Activated B cell treated with CpG ODN at 0.5 μM for 24 hours (primary cell): ENCODE measurements at regions not wholly inside any gene's neighbourhood (a gene's known extent, or its start where the extent isn't known, plus 50 kb on each side); places are given as distances from the start of the nearest gene placed in this dataset.

Experiments used
- ATAC-seq: fragments of 200-7000 bp; cut with Tn5 transposase; one replicate; pipeline ENCODE4 v1.10.0; 2021; ENCODE audit warnings: low read depth, mild to moderate bottlenecking, moderate library complexity
- CTCF ChIA-PET: fragments of 350-600 bp; sonication (Branson Sonifier 250); formaldehyde crosslinking; loops from one replicate; lab custom pipeline; 2021; ENCODE audit warnings: antibody characterized with exemption; lab: Charles Lee
- POLR2A ChIA-PET: fragments of 350-600 bp; sonication (Branson Sonifier 250); formaldehyde crosslinking; loops from one replicate; lab custom pipeline; 2021; ENCODE audit warnings: antibody characterized with exemption; lab: Charles Lee
- DNase-seq: peaks from one replicate; pipeline ENCODE4 v3.0.0; 2022
- H3K27ac Mint-ChIP-seq: one replicate; pipeline ENCODE4 v1.8.0; 2020; ENCODE audit warnings: mixed read lengths
- H3K27me3 Mint-ChIP-seq: one replicate; pipeline ENCODE4 v1.8.0; 2021; ENCODE audit warnings: mixed read lengths
- H3K36me3 Mint-ChIP-seq: one replicate; pipeline ENCODE4 v1.8.0; 2021; ENCODE audit warnings: low read depth, mixed read lengths
- H3K4me1 Mint-ChIP-seq: one replicate; pipeline ENCODE4 v1.8.0; 2021; ENCODE audit warnings: mixed read lengths
- H3K4me3 Mint-ChIP-seq: one replicate; pipeline ENCODE4 v1.8.0; 2020; ENCODE audit warnings: mild to moderate bottlenecking, mixed read lengths
- H3K9me3 Mint-ChIP-seq: one replicate; pipeline ENCODE4 v1.8.0; 2020; ENCODE audit warnings: mixed read lengths
- CTCF ChIP-seq: fragments of 200-600 bp; IDR thresholded peaks from one replicate; pipeline ENCODE4 v1.8.0; 2022; ENCODE audit warnings: antibody characterized with exemption, mild to moderate bottlenecking
- intact Hi-C: fragments of 100-400 bp; cut with micrococcal nuclease; formaldehyde crosslinking; loops from one replicate; pipeline ENCODE4 v1.15.1; 2024

DNA sequence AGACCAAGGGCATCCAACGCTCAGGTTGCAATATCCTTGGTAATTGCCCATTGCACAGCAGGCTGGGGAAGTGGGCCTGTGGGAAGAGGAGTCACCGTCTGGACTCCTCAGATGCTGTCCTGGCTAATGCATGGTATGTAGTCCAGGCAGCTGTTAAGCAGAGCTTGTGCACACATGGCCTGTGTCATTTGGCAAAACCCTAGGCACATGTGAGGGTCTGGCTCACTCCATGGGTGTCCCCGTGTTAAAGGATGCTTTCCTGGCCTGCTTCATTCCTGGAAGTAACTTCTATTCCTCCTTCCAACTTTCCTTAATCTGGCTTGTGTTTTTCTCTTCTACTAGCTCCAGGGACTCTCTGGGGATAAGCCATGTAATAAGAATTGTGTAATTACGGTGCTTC lies 378.0 kb upstream of the CA10 start:
- ChIA-PET CTCF (no interaction called here), POLR2A (no interaction called here)
- no peaks in the 10 kb centered on the region for H3K4me1 Mint-ChIP-seq
- intact Hi-C loops = no loop called here
- ATAC-seq (no peak), DNase-seq (no peak)
- H3K4me3 Mint-ChIP-seq = no peak overlapping the region
- peaks cover 4% of the 10 kb centered on the region for H3K9me3 Mint-ChIP-seq
- no peaks in the 10 kb centered on the region for H3K27me3 Mint-ChIP-seq
- no peak for TF ChIP-seq CTCF
- no peak overlapping the region for H3K27ac Mint-ChIP-seq
- H3K36me3 Mint-ChIP-seq = no peaks in the 10 kb centered on the region

DNA sequence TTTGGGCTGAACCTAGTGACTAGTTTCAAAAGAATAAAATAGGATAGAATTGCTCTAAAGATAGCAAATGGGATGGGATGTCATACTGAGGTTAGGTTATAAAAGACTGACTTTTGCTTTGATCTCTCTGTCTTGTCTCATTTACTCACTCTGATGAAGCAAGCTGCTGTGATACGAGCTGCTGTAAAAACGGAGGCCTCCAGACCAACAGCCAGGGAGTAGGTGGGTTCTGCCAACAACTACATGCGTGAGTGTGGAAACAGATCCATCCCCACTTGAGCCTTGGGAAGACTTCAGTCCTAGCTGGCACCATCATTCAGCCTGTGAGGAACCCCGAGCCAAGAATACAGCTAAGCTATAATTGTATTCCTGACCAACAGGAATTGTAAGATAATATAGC lies 373.9 kb upstream of the CA10 start:
- no peak for ATAC-seq
- no peak for DNase-seq
- H3K4me3 Mint-ChIP-seq = no peak overlapping the region
- no peaks in the 10 kb centered on the region for H3K36me3 Mint-ChIP-seq
- no peaks in the 10 kb centered on the region for H3K4me1 Mint-ChIP-seq
- intact Hi-C loops = no loop called here
- H3K27ac Mint-ChIP-seq = no peak overlapping the region
- no peak for TF ChIP-seq CTCF
- peaks cover 4% of the 10 kb centered on the region for H3K9me3 Mint-ChIP-seq
- ChIA-PET CTCF (no interaction called here), POLR2A (no interaction called here)
- no peaks in the 10 kb centered on the region for H3K27me3 Mint-ChIP-seq

DNA sequence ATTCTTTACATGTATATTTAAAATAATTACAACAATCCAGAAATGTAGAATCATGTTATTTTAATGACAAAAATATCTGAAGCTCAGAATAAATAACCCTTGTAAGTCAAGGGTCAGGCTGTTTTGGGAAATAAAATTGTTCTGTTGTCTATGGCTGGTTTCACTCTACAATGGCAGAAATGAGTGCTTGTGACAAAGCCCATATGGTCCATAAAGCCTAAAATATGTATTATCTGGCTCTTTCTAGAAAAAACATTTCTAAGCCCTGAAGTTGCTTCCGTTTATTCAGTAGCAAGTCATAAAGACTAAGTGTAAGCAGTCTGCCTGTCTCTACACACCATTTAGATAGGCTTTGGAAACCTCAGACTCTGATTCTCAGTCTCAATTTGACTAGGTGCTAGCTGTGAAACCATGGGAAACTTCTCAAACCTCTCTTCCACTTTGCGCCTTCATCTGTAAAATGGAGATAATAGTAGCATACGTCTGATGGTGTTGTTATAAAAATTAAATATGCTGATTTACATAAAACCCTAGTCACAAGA lies 365.7 kb upstream of the CA10 start:
- ATAC-seq = no peak
- Mint-ChIP-seq H3K36me3 (no peaks in the 10 kb centered on the region), H3K27ac (no peak overlapping the region), H3K9me3 (peaks cover 7% of the 10 kb centered on the region), H3K27me3 (no peaks in the 10 kb centered on the region), H3K4me1 (no peaks in the 10 kb centered on the region), H3K4me3 (no peak overlapping the region)
- intact Hi-C loops = no loop called here
- DNase-seq = no peak
- CTCF ChIA-PET = no interaction called here
- POLR2A ChIA-PET = no interaction called here
- no peak for TF ChIP-seq CTCF

DNA sequence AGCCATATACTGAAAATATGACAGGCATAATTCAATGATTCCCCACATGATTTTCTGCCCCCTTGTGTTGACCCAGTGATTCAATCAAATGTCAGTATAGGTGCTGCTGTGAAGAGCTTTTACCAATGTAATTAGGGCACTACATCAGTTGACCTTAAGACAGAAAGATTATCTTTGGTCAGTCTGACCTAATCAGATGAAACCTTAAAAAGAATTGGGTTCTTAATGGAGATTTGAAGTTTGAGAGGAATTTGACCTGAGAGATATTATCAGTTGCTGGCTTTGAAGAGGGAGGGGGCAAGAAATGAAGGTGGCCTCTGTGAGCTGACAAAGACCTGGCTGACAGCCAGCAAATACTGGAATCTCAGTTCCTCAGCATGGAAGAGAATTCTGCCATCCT lies 358.7 kb upstream of the CA10 start:
- H3K27me3 Mint-ChIP-seq = no peaks in the 10 kb centered on the region
- H3K36me3 Mint-ChIP-seq = no peaks in the 10 kb centered on the region
- H3K9me3 Mint-ChIP-seq = peaks cover 2% of the 10 kb centered on the region
- no peak for ATAC-seq
- POLR2A ChIA-PET = no interaction called here
- intact Hi-C loops = no loop called here
- no peaks in the 10 kb centered on the region for H3K4me1 Mint-ChIP-seq
- H3K4me3 Mint-ChIP-seq = no peak overlapping the region
- CTCF ChIA-PET = no interaction called here
- H3K27ac Mint-ChIP-seq = no peak overlapping the region
- TF ChIP-seq CTCF = no peak
- DNase-seq = no peak

- no peaks in the 10 kb centered on the region for H3K36me3 Mint-ChIP-seq
- H3K27me3 Mint-ChIP-seq = no peaks in the 10 kb centered on the region
- TF ChIP-seq CTCF = no peak
- no peak overlapping the region for H3K27ac Mint-ChIP-seq
- ATAC-seq (no peak), DNase-seq (no peak)
- CTCF ChIA-PET = no interaction called here
- intact Hi-C loops = no loop called here
- POLR2A ChIA-PET = no interaction called here
- H3K4me1 Mint-ChIP-seq = no peaks in the 10 kb centered on the region
- H3K9me3 Mint-ChIP-seq = peaks cover 7% of the 10 kb centered on the region
- no peak overlapping the region for H3K4me3 Mint-ChIP-seq
Measured at GRCh38 chr17:52515927-52516326, 357.4 kb upstream of the CA10 start.
